DMS53 treated with DMSO at 0.1 percent for 48 hours (cell line): ENCODE measurements at regions not wholly inside any gene's neighbourhood (a gene's known extent, or its start where the extent isn't known, plus 50 kb on each side); places are given as distances from the start of the nearest gene placed in this dataset.

Experiments used
- DNase-seq: peaks from one replicate; lab custom pipeline; 2025; ENCODE audit not compliant: unreplicated experiment; lab: John Stamatoyannopoulos, UW

- no peak for DNase-seq
Measured at GRCh38 chr4:128536746-128537145, 249.1 kb upstream of the PGRMC2 start.

DNA sequence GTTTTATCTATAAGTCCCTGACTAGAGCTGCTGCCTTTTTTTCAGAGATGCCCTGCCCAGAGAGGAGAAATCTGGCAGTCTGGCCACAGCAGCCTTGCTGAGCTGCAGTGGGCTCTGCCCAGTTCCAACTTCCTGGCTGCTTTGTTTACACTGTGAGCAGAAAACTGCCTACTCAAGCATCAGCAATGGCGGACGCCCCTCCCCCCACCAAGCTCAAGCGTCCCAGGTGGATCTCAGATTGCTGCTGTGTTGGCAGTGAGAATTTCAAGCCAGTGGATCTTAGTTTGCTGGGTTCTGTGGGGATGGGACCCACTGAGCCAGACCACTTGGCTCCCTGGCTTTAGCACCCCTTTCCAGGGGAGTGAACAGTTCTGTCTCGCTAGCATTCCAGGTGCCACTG is 247.9 kb upstream of the PGRMC2 start:
- DNase-seq: peak; percentile 24

DNA sequence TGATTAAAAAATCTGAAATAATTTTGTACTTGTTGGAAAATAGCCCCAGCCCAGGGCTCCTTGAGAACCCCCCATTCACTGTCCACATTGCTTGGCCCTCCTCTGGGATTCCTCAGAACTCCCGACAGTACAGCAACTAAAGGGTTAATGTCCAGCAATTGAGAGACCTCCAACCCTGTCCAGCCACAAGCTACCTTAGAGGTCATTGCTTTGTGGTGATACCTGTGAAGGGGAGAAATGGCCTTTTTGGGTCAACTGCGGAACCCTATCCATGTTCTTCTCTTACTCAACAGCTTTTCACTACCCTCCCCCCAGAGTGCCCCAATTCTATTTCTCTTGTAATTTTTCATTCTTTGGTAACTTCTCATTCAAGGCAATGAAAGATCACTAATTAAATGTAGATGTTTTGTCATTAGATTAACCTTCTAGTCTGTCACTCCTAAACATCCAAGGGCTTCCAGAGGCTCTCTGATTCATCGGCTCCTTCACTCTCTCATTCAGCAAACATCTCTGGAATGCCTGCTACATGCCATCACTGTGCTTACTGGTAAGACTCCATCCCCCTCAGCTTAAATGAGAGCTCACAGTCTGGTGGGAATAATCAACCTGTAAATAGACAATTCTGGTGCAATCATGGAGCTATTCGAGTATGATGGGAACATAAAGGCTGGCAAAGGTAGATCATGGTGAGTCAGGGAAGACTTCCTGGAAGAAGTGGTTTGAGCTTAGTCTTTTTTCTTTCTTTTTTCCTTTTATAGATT is 241.4 kb upstream of the PGRMC2 start:
- DNase-seq: no peak

DNA sequence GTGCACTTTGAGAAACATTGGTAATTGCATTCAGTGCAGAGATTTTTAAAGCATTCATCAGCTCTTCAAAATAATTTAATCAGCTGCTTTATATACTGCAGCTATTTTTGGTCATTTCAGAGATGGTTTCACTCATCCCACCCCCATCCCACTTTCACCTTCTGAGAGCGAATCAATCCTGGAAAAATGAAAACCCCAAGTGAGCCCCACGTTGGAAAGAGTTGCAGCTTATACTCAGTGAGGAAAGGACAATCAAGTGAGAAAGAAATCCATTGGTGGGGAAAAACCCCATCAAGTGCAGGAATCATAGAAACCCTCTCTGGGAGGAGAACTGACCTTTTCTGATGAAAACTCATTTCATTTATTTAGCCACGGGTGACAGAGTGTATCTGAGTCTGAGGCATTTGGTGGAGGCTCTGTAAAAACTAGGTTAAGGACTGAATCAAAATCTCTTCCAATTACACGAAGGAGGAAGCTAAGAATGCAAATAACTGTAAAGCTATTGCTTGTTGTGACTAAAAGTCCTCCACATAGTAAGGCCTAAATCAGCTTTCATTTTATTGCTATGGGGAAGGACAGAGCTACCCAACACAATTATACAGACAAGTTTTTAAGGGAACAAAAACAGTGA is 240.4 kb upstream of the PGRMC2 start:
- DNase-seq: no peak

GRCh38 chr4:128527351-128527750 is 239.7 kb upstream of the PGRMC2 start:
- DNase-seq: no peak

DNA sequence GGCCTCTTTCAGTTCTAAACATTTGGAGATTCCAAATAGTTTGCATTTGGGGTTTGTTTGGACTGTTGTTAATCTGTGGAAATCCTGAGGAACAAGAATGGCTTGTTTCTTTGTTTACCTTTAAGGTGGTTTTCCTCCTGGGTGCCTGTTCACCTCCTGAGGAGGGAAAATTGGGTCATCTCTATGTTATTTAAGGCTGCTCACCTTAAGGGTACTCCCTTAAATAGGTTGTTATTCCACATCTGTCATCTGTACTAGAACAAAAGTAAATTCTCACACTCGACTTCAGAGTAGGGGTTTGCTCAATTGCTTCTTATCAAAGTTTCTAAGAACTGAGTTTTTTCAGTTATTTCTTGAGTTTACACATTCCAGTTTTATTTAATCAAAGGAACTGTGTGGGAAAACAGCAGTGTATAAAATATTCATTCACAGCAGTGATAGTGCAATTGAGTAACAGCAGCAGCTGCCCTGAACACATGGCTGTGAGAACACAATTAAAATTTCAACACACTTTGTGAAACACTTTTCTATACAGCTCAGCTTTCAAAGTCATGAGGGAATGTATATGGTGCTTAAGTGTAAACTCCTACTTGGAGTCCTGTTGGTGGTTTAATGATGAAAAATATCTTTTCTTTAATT is 238.5 kb upstream of the PGRMC2 start:
- DNase-seq: no peak

DNA sequence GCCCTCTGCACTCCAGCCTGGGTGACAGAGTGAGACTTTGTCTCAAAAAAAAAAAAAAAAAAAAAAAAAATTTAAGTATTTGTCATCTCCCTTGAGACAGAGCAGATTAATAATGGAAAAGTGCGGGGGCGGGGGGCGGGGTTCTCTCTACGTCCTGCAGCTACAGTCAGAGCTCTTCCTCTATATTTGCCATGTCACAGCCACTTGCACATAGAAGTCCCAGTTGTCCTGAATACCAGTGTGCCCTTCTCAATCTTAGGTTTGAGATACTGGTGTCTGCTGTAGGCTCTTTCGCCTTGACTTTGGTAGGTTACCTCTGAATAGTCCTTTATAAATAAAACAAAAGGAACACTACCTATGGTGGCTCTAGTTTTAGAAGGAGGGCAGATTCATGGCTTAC is 237.8 kb upstream of the PGRMC2 start:
- no peak for DNase-seq

DNA sequence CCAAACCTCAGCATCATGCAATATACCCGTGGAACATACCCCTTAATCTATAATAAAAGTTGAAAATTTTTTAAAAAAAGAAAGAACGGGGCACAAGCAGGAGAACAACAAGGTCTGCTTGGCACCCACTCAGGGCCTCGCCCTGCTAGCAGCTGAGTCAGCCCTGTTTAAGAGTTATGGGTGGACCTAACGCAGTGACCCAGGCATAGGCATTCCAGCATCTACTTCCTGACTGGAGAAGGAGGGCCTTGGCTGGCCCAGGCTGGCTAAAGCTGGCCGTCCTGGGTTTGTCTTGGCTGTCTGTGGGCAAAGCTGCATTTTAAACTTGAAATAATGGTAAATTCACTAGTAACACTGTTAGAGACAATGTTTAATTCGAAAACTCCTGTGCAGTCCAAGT is 236.7 kb upstream of the PGRMC2 start:
- DNase-seq: no peak

DNA sequence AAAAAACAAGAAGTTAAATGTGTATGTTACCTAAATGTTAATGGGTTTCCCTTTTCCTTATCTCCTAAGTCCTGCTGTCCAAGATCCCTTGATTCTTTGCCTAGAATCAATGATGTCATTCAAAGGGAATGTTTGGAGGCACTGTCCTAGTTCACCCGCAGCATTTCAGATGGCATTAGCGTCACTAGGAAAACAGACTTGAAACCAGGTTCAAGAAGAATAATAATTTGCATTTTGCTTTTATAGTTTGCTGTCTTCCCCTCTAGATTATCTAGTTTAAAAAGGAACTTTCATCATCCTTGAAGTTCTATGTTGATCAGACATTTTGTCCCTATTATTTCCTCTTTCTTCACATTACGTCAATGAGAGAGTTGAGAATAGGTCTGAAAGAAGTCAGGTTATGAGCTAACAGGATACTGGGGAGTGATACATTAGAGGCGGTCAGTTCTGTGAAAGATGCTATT is 234.1 kb upstream of the PGRMC2 start:
- no peak for DNase-seq

GRCh38 chr4:128521156-128521555 is 233.5 kb upstream of the PGRMC2 start:
- no peak for DNase-seq

DNA sequence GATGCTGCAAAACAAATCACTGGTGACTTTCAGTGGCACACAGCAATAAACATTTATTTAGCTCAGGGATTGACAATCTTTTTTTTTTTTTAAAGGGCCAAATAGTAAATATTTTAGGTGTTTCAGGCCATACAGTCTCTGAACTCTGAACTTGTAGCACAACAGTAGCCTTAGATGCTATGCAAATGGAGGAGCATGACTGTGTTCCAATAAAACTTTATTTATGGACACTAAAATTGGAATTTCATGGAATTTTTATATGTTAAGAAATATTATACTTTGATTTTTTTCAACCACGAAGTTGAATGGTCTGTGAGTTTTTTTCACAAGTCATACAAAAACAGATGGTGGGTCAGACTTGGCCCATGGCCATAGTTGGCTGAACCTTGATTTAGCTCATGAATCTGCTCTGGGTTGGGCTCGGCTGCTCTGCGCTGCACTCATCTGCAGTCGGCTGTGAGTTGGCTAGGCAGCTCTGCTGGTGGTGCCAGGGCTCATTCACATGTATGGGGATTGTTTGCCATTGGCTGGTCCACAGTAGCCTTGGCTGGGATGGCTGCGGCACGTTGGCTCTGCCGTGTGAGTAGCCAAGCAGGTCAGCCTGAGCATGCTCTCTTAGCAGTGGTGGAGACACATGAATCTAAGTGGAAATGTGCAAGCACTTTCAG is 231.7 kb upstream of the PGRMC2 start:
- no peak for DNase-seq

DNA sequence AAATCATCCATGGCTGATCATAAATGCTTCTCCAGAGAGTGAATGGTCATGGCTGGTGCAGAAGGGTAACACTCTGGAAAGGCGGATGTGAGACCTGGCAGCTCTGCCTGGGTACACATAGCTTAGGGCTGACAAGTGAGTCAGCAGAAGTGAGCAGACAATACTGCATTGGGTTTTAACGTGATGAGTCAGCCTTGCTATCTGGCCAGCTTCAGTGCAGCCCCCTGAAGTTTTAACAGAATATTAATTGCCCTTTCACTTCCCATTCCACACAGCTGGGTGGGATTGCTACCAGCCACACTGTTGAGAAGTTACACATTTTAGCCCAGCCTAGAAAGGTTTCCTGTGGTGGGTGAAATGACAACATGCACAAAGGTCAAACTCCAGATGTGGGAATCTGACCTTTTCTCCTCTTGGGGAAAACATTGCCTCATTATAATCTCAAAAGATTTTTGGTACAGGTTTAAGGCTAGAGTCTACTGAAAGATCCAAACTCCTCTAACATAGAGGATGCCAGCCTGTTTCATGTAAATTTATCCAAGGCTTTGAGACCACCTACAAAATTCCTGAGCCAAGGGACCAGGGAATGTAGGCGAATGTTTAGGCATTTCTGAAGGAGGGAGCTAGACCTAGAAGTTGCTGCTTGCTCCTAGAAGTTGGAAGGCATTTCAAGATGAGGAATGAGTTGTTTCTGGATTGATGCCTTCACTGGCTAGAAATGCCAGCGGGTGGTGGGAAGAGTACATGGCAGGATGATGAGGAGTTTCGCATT is 230.3 kb upstream of the PGRMC2 start:
- DNase-seq: peak; percentile 64

DNA sequence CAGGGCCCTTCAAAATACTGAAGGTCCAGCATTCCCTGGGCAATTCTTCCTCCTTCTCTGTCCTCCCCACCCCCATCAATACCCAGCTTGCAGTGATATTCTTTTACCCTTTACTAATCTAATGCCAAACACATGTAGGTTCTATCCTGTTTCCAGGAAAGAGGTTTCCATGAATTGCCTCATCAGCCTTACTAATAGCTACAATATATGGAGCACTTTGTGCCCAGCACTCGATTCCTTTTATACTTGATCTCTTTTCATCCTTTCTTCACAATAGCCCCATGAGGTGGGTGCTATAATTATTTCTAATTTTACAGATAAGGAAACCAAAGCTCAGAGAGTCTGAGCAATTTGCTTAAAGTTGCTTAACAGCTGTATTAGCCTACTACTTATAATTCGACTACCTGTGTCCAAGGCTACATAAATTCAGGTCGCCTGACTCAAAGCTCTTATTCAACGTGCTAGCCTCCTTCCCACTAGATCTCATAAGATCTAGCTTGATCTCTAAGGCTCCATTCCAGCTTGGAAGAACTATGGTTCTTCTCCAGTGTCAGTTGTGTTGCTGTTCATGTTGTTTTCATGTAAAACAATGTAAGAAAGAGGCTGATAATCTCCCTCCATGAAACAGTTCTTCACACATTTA is 229.6 kb upstream of the PGRMC2 start:
- DNase-seq: peak; percentile 14

DNA sequence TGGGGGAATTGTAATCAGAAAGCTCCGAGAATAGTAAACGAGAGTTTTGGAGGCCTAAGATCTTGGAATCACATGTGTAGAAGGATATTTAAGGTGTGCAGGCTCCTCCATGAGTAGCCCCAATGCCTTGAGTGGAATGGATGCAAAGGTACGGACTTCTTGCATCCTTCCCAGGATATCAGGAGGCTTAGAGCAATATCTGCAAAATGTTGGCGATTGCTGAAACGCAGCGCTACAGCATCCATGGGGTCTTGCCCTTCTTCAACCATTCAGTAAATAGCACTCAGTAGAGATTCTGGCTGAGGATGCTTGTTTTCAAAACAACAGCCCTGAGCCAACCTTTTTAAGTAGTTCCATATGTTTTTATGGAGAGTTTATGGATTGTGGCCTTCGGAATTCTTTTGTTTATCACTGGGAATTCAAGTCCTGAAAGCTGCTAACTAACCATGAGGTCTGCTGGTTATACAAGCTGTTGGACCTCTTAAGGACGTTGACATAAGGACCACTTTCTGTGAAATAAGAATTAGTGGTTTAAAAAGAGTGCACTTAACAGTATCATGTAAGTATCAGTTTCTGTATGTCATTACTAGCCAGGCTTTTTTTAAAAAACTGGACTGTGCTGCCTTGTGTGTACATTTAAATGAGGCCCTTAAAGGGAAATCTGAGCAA is 228.8 kb upstream of the PGRMC2 start:
- DNase-seq: peak; percentile 11

- no peak for DNase-seq
Measured at GRCh38 chr4:128513664-128514484, 226.3 kb upstream of the PGRMC2 start.

GRCh38 chr4:128512767-128513322 is 225.2 kb upstream of the PGRMC2 start:
- no peak for DNase-seq

DNA sequence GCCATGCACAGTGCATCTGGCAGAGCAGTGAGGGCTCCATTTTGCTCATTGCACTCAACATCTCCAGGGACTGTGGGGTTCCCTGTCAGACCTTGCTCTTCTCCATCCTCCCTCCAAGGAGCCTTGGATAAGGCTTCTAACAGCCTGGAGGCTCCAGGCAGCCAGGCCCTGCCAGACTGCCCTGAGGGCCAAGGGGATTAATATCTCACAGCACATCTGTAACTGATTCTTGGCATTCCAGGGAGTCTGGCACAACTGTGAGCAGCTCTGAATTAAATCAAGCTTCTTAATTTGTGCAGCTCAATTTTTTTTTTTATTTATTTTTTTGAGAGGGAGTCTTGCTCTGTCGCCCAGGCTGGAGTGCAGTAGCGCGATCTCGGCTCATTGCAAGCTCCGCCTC is 224.5 kb upstream of the PGRMC2 start:
- no peak for DNase-seq

- no peak for DNase-seq
Measured at GRCh38 chr4:128510850-128511249, 223.2 kb upstream of the PGRMC2 start.
